Suppressor macrophage (primary cell): ENCODE measurements at regions not wholly inside any gene's neighbourhood (a gene's known extent, or its start where the extent isn't known, plus 50 kb on each side); places are given as distances from the start of the nearest gene placed in this dataset.

Experiments
- DNase-seq, 4 experiments: peaks; one replicate each; pipeline ENCODE4 v3.0.0-alpha.2; 2020 to 2022

DNA sequence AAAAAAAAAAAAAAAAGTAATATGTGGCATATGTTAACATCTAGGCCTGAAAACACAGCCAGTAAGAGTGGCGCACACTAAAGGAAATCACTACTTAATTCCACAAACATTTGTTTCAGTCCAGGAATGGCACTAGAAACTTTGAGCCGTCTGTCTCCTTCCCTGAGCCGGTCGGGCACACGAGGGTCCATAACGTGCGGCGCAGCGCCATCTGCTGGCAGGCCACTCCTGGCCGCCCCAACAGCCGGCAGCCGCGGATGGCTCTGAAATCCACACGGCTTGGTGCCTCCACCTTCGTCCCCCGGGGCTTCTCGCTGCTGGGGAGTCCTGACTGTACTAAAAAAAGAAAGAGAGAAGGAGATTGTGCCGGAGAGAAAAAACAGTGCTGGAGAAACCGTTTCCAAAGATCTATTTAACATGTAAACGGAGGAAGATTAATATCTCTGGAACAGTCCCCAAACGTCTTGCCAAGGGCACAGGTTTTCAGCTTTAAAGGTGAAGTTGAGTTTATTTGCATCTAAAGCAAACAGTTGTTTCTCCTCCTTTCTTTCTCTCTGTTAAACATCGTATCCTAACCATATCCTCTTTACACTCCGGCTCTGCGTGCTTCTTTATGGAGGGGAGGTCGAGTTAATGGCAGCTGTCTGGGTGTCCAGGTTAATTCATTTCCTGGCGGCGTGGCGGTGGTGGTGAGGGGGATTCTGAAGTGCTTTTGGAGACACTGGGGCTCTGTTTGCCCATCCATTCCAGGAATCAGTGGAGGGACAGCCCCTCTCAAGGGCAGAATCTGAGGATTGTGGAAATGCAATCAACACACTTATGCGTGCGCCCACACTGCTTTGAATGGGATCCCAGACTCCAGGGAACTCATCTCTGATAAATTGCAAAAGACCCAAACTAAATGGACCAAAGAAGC is 611.3 kb upstream of the SALL1 start:
- peak; percentile 60 to 86 (median 74) for DNase-seq

GRCh38 chr16:51761001-51761400 is 609.9 kb upstream of the SALL1 start:
- no peak for DNase-seq

- no peak for DNase-seq
These were observed 608.9 kb upstream of the SALL1 start for GRCh38 chr16:51759999-51760398.

- DNase-seq = no peak
These were observed 608.3 kb upstream of the SALL1 start for GRCh38 chr16:51759329-51759728.

- DNase-seq = no peak
These were observed 606.9 kb upstream of the SALL1 start for GRCh38 chr16:51757921-51758479.

GRCh38 chr16:51757505-51757904 is 606.4 kb upstream of the SALL1 start:
- no peak for DNase-seq

GRCh38 chr16:51757124-51757470 is 606.0 kb upstream of the SALL1 start:
- no peak for DNase-seq

- no peak for DNase-seq
These were observed 605.5 kb upstream of the SALL1 start for GRCh38 chr16:51756447-51757123.

- no peak for DNase-seq
These were observed 604.7 kb upstream of the SALL1 start for GRCh38 chr16:51755577-51756355.

- DNase-seq = no peak
These were observed 604.0 kb upstream of the SALL1 start for GRCh38 chr16:51755039-51755501.

DNA sequence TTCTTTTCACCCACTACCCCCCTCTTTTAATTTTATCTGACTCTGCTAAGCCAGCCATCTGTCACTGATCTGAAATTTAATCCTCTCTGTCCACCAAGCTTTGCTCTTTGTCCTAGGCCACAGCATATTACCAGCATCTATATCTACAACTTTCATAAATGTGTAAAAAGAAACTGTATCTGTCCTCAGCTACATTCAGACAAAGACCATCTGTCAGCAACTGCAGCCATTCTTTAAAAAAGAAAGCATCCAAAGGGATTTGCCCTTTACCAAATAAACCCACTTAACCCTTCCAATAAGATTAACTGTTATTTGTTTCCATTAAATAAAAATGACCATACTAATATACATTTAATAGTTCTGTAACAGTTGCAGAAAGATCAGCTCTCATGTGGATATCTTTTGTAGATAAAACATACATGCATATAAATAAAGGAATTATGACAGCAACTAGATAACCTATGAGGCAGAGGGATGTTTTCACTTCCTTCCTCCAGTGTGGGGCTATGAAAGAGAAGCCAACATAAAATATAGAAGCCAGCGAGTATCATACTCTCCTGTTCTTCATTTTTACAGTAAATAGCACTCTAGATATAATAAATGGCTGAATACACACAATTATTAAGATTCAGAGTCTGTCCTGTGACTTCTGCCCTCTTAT is 602.5 kb upstream of the SALL1 start:
- DNase-seq = no peak

DNA sequence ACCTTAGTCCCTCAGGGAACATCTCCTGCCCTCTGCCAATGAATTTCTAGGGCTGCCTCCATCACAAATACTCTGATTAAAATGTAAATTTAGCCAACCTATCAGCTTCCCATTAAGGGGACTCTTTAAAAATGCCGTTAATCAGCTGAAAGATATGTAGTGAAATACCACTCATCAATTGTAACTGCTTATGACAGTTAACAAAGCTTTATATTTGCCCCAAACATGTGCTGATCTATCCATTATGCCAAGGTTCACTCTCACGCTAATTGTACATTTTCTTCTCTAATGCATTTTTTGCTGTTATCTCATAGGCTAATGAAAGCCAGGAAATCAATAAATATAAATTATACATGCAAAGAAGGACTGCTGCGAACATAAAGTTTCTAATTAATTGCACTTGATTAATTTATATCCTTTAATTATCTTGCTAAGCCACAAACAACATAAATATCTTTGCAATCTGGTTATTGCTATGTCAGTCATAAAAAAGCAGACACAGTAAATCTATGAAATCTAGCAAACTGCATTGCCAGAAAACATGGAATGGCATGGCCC is 601.4 kb upstream of the SALL1 start:
- DNase-seq = no peak

- DNase-seq = no peak
These were observed 596.3 kb upstream of the SALL1 start for GRCh38 chr16:51747329-51747728.

- no peak for DNase-seq
These were observed 583.1 kb upstream of the SALL1 start for GRCh38 chr16:51734220-51734619.

DNA sequence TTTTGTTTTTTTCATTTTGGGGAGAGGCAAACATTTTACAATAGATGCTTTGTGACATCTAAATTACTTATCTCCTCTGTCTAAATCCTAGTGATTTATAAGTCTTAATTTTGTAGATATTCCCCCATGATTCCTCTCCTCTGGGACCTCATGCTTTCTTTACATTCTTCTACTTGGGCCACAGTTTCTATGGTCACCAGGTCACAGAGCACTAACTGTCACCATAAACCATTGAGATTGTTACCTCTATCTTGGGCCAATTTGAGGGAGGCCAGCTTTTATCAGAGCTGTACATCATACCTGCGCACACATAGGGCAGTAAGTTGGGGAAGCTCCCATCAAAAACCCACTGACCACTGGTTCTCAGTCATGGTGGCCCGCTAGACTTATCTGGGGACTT is 582.1 kb upstream of the SALL1 start:
- no peak for DNase-seq

- DNase-seq = no peak
These were observed 580.1 kb upstream of the SALL1 start for GRCh38 chr16:51731160-51731559.

- no peak for DNase-seq
These were observed 572.1 kb upstream of the SALL1 start for GRCh38 chr16:51723036-51723724.

DNA sequence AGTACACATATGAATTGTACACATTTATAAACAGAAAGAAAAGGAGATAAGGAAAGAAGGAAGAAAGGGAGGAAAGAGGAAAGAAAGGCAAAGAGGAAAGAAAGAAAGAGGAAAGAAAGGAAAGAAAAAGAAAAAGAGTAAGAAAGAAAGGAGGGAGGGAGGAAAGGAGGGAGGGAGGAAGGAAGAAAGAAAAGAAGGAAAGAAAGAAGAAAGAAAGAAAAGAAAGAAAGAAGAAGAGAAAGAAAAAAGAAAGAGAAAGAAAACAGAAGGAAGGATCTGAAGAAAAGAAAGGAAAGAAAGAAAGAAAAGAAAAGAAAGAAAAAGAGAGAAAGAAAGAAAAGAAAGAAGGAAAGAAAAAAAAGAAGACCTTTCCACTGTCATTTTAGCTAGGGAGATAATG is 571.4 kb upstream of the SALL1 start:
- DNase-seq = no peak

DNA sequence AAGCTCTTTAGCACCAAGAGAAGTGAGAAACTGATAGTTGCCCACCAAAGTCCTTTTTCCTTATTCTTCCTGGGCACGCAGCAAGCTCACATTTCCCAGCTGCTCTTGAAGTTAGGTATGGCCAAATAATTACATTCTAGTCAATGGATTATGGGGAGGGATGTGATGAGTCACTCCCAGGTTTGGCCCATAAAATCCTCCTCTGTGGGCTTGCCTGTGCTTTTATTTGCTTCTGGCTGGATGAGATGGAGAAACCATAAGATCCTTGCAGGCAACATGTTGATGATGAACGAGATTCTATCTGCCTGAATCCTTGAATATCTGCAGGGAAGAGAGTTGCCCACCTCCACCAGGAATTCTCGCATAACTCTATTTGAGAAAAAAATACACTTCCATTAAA is 568.3 kb upstream of the SALL1 start:
- no peak for DNase-seq

GRCh38 chr16:51716195-51716594 is 565.1 kb upstream of the SALL1 start:
- DNase-seq = no peak

DNA sequence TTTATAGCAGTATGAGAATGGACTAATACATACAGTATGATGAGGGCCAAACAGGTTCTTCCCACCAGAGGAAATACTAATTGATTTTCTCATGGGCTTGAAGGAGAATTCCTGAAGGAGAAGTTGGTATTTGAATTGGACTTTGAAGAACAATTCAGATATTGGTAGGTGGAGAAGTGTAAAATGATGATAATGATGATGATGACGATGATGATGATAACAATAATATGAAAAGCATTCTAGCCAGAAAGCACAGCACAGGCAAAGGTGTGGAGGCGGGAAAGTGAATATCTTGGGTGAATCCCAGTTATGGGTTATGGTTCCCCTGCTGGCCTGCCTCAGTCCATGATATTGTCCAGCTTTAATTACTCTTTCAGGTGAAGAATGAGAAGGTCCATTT is 562.4 kb upstream of the SALL1 start:
- no peak for DNase-seq
